GM12892 (cell line): ENCODE measurements at regions not wholly inside any gene's neighbourhood (a gene's known extent, or its start where the extent isn't known, plus 50 kb on each side); places are given as distances from the start of the nearest gene placed in this dataset.

ENCODE experiments used
- DNase-seq: peaks from one replicate; pipeline ENCODE4 v3.0.0; 2011; ENCODE audit not compliant: insufficient read length
- FAIRE-seq: peaks from 2 replicates; lab custom pipeline; 2011; peaks lifted over from hg19 to GRCh38; lab: Jason Lieb, UNC
- POLR2A ChIP-seq: IDR thresholded peaks from 2 replicates; pipeline ENCODE4 v1.6.1; 2011; ENCODE audit warnings: low read depth, low read length, control low read depth
- POLR2AphosphoS5 ChIP-seq: IDR thresholded peaks from 2 replicates; pipeline ENCODE4 v1.6.1; 2011; ENCODE audit warnings: low read depth, low read length, control low read depth
- TAF1 ChIP-seq: IDR thresholded peaks from 2 replicates; pipeline ENCODE4 v1.6.1; 2011; ENCODE audit warnings: low read depth, mild to moderate bottlenecking, control low read depth, low read length, borderline replicate concordance

- FAIRE-seq (no peak), DNase-seq (no peak)
- TF ChIP-seq TAF1 (no peak), POLR2AphosphoS5 (no peak)
Measured at GRCh38 chr9:117775591-117775990, 71.4 kb downstream of the TLR4 start.

DNA sequence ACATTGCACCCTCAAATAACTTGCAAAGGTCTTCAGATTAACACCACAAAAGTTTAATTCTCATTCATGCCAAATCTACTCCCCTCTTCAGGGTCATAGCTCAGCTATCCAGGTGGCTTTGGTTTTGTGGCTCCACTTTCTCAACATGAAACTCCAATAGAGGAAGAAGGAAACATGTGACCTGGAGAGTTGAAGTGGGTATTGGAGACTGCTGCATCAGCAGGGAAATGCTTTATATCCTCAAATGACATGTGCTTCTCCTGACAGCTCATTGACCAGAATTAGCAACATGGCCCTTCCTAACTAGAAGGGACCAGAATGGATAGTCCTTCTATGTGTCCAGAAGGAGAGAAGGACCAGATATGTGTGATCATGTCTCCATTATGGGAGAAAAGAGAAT is 73.6 kb downstream of the TLR4 start:
- DNase-seq: no peak
- FAIRE-seq: no peak
- TF ChIP-seq TAF1: no peak
- no peak for TF ChIP-seq POLR2A
- TF ChIP-seq POLR2AphosphoS5: no peak

DNA sequence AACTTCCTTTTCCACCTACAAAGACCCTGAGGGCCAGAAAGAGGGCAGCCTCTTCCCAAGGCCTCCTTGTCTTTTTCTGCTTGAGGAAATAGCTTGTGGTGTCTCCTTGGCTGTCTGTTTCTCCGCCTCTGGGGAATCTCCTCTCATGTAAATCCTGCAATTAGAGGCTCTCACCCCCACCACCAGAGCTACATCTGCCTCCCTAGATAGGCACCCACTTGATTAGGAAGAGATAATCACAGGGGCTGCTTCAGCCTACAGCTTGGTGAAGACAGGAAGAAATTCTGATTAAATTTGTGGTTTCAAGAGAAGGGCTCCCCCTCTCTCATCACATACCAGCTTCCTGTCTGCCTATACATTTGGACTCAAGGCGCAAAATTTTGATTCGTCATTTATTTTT is 75.6 kb downstream of the TLR4 start:
- no peak for TF ChIP-seq TAF1
- TF ChIP-seq POLR2A: no peak
- no peak for TF ChIP-seq POLR2AphosphoS5
- FAIRE-seq: no peak
- no peak for DNase-seq

- TF ChIP-seq POLR2AphosphoS5 (no peak), POLR2A (no peak), TAF1 (no peak)
- FAIRE-seq: peak; percentile 82
Measured at GRCh38 chr9:117782931-117783788, 79.0 kb downstream of the TLR4 start.

GRCh38 chr9:117783828-117784227 is 79.6 kb downstream of the TLR4 start:
- FAIRE-seq (no peak), DNase-seq (no peak)
- TF ChIP-seq POLR2AphosphoS5: no peak
- no peak for TF ChIP-seq POLR2A
- no peak for TF ChIP-seq TAF1

More at GRCh38 chr9:117782931-117783788, 79.0 kb downstream of the TLR4 start:
- no peak for DNase-seq

GRCh38 chr9:117784996-117785395 is 80.8 kb downstream of the TLR4 start:
- TF ChIP-seq POLR2AphosphoS5 (no peak), TAF1 (no peak), POLR2A (no peak)
- FAIRE-seq: no peak
- no peak for DNase-seq

DNA sequence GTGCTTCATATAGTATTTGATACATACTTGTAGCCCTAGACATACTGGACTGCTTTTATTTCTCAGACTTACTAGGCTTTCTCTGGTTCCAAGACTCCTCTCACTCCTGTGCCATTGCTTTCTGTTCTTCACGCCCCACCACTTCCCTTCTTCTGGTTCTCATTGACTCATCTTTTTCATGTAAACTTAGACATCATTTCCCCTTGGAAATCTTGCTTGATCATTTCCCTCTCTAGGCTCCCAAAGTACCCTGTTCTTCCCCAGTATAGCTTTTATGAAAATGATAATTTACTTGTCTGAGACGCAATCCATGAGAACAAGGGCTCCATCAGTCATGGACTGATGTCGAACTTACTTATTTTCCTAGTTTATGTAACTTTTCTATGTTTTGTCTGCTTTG is 83.5 kb downstream of the TLR4 start:
- no peak for DNase-seq
- TF ChIP-seq POLR2A (no peak), TAF1 (no peak), POLR2AphosphoS5 (no peak)
- no peak for FAIRE-seq

- DNase-seq (no peak), FAIRE-seq (no peak)
- TF ChIP-seq POLR2A (no peak), POLR2AphosphoS5 (no peak), TAF1 (no peak)
Measured at GRCh38 chr9:117795271-117795670, 91.1 kb downstream of the TLR4 start.

DNA sequence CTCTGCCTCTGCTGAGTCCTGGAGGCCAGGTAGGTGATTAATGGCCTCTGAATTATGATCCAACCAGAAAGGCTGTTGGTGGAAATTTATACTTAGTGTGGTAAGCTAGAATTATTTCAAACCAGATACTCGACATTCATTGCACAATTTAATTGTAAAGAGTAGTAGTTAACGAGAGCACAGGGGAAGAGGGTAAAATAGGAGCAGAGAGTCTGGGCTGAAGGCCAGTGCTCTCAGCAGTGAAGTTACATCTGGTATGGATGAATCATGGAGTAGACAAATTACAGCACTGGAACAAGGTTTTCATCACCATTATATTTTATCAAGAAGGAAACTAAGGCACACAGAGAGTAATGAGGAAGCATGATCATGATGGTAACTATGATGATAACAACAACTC is 92.5 kb downstream of the TLR4 start:
- FAIRE-seq: no peak
- DNase-seq: no peak
- TF ChIP-seq TAF1 (no peak), POLR2AphosphoS5 (no peak), POLR2A (no peak)

GRCh38 chr9:117800389-117800788 is 96.2 kb downstream of the TLR4 start:
- no peak for FAIRE-seq
- TF ChIP-seq TAF1: no peak
- DNase-seq: no peak

- FAIRE-seq (no peak), DNase-seq (no peak)
- TF ChIP-seq TAF1: no peak
- TF ChIP-seq POLR2A: no peak
- no peak for TF ChIP-seq POLR2AphosphoS5
Measured at GRCh38 chr9:117809751-117810150, 105.5 kb downstream of the TLR4 start.

GRCh38 chr9:117815315-117815714 is 111.1 kb downstream of the TLR4 start:
- DNase-seq: no peak
- FAIRE-seq: no peak
- no peak for TF ChIP-seq POLR2AphosphoS5
- TF ChIP-seq POLR2A: no peak
- TF ChIP-seq TAF1: no peak

GRCh38 chr9:117815948-117816347 is 111.7 kb downstream of the TLR4 start:
- TF ChIP-seq TAF1 (no peak), POLR2AphosphoS5 (no peak), POLR2A (no peak)
- no peak for DNase-seq

DNA sequence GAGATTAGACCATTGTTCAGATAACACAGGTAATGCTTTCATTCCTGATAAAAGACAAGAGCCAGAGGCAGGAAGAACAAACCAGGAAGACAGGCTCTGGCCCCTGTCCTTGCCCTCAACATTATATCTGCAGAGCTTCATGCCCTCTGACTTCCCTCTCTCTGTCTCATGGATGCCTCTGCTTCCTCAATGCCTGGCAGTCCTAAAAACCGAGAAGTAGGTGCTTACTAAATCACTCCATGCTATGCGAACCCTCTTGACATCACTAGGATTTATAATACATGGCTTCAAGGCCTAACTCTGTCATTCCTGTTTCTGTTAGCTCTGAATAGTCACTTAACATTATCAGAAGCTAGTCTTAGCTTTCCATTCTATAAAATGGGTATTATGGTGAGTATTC is 117.8 kb downstream of the TLR4 start:
- TF ChIP-seq TAF1 (no peak), POLR2A (no peak), POLR2AphosphoS5 (no peak)
- DNase-seq: no peak
- no peak for FAIRE-seq

More at GRCh38 chr9:117815948-117816347, 111.7 kb downstream of the TLR4 start:
- FAIRE-seq: no peak
